NCI-H82 treated with DMSO at 0.1 percent for 48 hours (cell line): ENCODE measurements at regions not wholly inside any gene's neighbourhood (a gene's known extent, or its start where the extent isn't known, plus 50 kb on each side); places are given as distances from the start of the nearest gene placed in this dataset.
"Not testable (repeated sequence)": the region's sequence is repeated elsewhere in the genome, so short reads cannot be mapped to it uniquely, and the experiment has no call there.

ENCODE experiments used
- DNase-seq: peaks from one replicate; lab custom pipeline; 2025; ENCODE audit not compliant: unreplicated experiment; lab: John Stamatoyannopoulos, UW

DNA sequence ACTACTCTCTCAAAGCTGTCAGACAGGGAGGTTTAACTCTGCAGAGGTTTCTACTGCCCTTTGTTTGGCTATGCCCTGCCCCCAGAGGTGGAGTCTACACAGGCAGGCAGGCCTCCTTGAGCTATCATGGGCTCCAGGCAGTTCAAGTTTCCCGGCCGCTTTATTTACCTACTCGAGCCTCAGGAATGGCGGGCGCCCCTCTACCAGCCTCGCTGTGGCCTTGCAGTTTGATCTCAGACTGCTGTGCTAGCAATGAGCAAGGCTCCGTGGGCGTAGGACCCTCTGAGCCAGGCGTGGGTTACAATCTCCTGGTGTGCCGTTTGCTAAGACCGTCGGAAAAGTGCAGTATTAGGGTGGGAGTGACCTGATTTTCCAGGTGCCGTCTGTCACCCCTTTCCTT lies 124.3 kb downstream of the PTCHD1 start:
- DNase-seq: not testable (repeated sequence)

- DNase-seq: no peak
These were observed 130.6 kb downstream of the PTCHD1 start for GRCh38 chrX:23465105-23465791.

DNA sequence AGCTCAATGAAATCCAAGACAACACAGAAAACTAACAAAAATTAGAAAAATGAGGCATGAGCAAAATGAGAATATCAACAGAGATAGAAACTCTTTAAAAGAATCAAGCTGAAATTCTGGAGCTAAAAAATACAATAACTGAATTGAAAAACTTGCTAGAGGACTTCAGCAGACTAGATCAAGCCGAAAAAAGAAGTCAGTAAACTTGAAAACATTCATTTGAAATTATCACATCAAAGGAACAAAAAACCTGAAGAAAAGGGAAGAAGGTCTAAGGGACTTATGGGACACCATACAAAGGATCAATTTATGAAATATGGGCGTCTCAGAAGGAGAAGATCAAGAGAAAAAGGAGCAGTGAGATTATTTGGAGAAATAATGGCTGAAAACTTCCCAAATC lies 131.3 kb downstream of the PTCHD1 start:
- no peak for DNase-seq

DNA sequence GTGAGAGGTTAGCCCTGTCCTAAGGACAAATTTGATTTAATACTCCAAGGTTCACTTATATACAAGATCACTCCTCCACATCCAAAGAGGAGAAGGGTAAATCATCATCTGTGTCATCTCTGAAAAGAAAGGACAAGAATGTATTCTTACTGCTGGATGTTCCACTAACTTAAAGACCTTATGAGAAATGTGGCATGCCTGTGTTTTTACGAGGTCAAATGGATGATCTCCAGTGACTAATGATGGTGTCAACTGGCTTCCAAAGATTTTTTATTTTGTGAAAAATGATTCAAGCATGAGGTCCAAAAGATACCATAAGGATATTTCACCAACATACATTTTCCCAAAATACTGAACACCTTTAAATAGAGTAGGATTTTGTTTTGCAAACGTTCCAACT lies 143.4 kb downstream of the PTCHD1 start:
- no peak for DNase-seq

DNA sequence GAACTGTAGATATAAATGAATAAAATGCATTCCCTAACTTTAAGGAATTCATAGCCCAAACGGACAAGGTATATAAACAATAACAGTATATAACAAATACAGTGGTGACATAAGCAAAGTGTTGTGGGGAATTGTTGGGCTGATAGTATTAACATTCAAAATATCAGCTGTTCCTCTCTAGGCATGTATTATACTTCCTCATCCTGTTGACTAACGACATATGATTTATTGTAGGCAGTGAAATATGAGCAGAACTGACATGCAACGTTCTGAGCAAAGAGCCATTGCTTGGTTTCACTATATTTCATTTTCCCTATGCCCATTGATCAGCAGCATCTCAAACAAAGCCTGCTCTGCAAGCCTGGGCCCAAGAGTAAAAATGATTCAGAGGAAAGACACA lies 143.9 kb downstream of the PTCHD1 start:
- DNase-seq: no peak

- DNase-seq: no peak
These were observed 147.9 kb downstream of the PTCHD1 start for GRCh38 chrX:23482561-23482960.

- no peak for DNase-seq
These were observed 148.7 kb downstream of the PTCHD1 start for GRCh38 chrX:23483396-23483795.

GRCh38 chrX:23493941-23494374 lies 159.3 kb downstream of the PTCHD1 start:
- DNase-seq: no peak

GRCh38 chrX:23494741-23495140 lies 160.1 kb downstream of the PTCHD1 start:
- no peak for DNase-seq

DNA sequence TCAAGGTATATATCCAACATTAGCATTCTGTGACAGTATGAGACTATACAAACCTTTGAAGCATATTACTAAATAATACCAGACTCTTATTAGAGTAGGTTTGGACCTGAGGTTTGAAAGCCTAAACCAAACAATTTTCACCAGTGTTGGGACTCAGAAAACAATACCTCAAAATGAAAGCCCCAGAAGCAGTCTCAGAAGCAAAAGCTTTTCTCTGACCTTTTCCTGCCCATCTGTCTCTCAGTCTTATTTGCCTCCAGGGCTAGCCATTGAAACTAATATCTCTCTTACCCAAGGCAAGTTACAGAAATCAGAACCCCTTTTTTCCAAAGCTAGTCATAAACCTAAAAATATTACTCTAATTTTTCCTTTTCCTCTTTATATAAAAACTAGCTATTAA lies 163.3 kb downstream of the PTCHD1 start:
- no peak for DNase-seq

GRCh38 chrX:23501974-23502373 lies 165.3 kb upstream of the PRDX4 start:
- no peak for DNase-seq

GRCh38 chrX:23503835-23504539 lies 163.3 kb upstream of the PRDX4 start:
- DNase-seq: peak; percentile 0

- DNase-seq: no peak
These were observed 162.8 kb upstream of the PRDX4 start for GRCh38 chrX:23504540-23504884.

- no peak for DNase-seq
These were observed 162.4 kb upstream of the PRDX4 start for GRCh38 chrX:23504895-23505294.

DNA sequence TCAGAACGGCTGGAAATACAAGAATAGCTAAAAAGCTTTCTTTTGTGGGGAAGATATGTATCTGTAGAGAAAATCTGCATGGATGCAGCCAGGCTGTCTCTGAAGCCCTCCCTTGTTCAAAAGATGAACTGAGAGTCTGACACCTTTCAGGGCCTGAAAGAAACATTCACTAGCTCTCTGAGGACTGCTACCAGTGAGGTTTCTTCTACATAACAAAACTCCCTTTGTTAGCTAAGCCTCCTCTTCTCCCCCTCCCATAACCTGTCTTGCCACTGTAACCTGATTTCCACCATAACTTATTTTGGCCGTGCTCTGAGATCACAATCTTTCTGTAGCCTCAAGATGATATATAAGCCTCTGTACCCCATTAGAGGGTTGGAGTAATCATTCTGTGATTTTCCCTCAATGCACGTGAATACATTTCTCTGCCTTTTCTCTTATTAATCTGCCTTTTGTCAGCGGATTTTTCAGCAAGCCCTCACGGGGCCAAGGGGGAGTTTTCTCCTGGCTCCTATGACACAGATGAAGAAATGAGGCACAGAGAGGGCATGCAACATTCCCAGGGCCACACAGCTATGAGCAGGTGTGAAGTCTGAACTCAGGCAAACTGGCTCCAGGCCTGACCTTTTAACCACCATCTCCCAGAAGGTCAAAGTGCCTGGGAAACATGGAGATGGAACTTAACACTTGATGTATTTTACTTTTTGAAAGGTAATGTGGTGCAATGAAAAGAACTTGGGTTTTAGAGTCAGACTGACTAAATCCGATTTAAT lies 161.6 kb upstream of the PRDX4 start:
- no peak for DNase-seq

- no peak for DNase-seq
These were observed 158.0 kb upstream of the PRDX4 start for GRCh38 chrX:23509256-23509655.

DNA sequence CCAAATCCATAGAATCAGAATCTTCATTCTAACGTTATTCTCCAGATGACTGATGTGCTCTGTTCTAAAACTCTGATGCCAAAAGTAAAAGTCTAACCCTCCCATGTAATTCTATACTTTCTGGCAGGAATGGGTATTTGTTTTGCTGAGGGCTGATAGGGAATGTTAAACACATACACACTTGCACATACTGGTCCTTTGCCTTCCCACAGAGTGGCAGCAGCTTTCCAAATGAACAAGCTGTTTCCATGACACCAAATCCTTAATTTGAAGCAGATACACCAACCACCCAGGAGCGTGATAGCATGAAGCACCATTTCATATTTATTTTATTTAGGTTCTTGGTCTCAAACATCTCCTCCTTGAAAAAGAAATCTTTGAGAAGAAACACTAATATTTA lies 155.5 kb upstream of the PRDX4 start:
- DNase-seq: no peak

GRCh38 chrX:23513121-23513520 lies 154.2 kb upstream of the PRDX4 start:
- no peak for DNase-seq

DNA sequence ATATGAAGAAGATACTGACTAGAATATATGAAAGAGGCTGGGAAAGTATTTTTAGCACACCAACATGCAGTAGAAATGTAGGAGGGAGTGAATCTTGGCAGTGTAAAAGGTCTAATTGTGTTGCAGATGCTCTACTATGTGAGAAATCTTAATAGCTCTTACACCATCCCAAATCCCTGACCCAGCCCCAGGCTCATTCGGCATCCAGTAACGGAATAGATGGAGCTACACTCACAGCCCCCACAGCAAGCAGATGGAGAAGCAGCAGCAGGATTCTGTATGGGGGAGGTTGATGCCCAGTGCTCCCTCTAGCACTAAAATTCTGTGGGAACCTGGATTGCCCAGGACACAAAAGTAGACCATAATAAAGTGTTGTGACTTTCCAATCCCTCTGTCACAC lies 153.2 kb upstream of the PRDX4 start:
- DNase-seq: no peak

- DNase-seq: no peak
These were observed 152.3 kb upstream of the PRDX4 start for GRCh38 chrX:23515028-23515427.

DNA sequence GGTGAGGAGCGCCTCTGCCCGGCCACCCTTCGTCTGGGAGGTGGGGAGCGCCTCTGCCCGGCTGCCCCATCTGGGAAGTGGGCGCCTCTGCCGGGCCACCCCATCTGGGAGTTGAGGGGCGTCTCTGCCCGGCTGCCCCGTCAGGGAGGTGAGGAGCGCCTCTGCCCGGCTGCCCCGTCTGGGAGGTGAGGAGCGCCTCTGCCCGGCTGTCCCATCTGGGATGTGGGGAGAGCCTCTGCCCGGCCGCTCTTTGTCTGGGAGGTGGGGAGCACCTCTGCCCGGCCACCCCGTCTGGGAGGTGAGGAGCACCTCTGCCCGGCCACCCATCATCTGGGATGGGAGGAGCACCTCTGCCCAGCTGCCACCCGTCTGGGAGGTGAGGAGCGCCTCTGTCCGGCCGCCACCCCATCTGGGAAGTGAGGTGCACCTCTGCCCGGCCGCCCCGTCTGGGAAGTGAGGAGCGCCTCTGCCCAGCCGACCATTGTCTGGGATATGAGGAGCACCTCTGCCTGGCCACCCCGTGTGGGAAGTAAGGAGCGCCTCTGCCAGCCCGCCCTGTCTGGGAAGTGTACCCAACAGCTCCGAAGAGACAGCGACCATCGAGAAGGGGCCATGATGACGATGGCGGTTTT lies 144.2 kb upstream of the PRDX4 start:
- not testable (repeated sequence) for DNase-seq

GRCh38 chrX:23524467-23524866 lies 142.8 kb upstream of the PRDX4 start:
- DNase-seq: no peak
